Colonic mucosa (tissue), 4 donors: ENCODE measurements at regions not wholly inside any gene's neighbourhood (a gene's known extent, or its start where the extent isn't known, plus 50 kb on each side); places are given as distances from the start of the nearest gene placed in this dataset.

Experiments used
- DNase-seq: peaks from one replicate; pipeline ENCODE4 v3.0.0-alpha.2; 2020
- H3K27ac ChIP-seq: fragments of 200-600 bp; one replicate; pipeline ENCODE4 v1.8.0; 2021
- H3K27me3 ChIP-seq: fragments of 200-600 bp; one replicate; pipeline ENCODE4 v1.8.0; 2021
- H3K36me3 ChIP-seq: fragments of 200-600 bp; one replicate; pipeline ENCODE4 v1.8.0; 2021
- H3K4me1 ChIP-seq: fragments of 200-600 bp; one replicate; pipeline ENCODE4 v1.8.0; 2021; ENCODE audit warnings: mild to moderate bottlenecking
- H3K4me3 ChIP-seq: fragments of 200-600 bp; one replicate; pipeline ENCODE4 v1.8.0; 2021
- H3K9ac ChIP-seq, 2 donors: one replicate each; pipeline ENCODE4 v1.7.0; 2013; ENCODE audit warnings: control low read depth in 2 of 2, low read depth in 2 of 2, low read length in 2 of 2
- H3K9me3 ChIP-seq: fragments of 200-600 bp; one replicate; pipeline ENCODE4 v1.8.0; 2021
- intact Hi-C: fragments of 100-400 bp; cut with DNase I; formaldehyde crosslinking; loops from one replicate; pipeline ENCODE4 v1.14.1; 2022
- TF ChIP-seq, protein P1 (sequence below): fragments of 200-600 bp; IDR thresholded peaks from one replicate; pipeline ENCODE4 v1.8.0; 2022; ENCODE audit warnings: antibody characterized with exemption, mild to moderate bottlenecking
- donor health status: healthy.
- donor health status: DM: no; HTN: no; CAD: no.
- donor health status: DM: no; HTN: no; CAD: no.

DNA sequence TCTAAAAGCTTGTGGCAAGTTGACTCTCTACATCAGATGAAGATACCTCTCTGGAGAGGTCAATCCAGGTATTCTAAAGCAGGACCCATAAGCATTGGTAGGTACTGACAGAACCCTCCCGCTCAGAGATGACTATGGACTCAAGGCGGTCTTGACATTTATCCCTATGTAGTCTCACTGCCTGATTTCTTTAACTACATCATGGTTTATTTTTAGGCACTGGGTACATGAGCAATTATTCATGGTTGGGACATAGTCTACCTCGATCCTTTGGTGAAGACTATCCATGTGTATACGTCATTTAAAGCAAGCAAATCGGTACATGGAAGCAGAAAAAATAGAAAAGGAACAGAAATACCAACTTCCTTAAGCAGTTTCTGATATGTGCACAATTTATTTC is 136.2 kb upstream of the TAB2 start:
- Histone ChIP-seq H3K27me3 (no peaks in the 10 kb centered on the region), H3K9ac (no peak overlapping the region), H3K9me3 (no peaks in the 10 kb centered on the region), H3K4me3 (no peak overlapping the region), H3K4me1 (no peaks in the 10 kb centered on the region), H3K36me3 (no peaks in the 10 kb centered on the region), H3K27ac (no peak overlapping the region)
- no peak for DNase-seq
- TF ChIP-seq, protein P1, sequence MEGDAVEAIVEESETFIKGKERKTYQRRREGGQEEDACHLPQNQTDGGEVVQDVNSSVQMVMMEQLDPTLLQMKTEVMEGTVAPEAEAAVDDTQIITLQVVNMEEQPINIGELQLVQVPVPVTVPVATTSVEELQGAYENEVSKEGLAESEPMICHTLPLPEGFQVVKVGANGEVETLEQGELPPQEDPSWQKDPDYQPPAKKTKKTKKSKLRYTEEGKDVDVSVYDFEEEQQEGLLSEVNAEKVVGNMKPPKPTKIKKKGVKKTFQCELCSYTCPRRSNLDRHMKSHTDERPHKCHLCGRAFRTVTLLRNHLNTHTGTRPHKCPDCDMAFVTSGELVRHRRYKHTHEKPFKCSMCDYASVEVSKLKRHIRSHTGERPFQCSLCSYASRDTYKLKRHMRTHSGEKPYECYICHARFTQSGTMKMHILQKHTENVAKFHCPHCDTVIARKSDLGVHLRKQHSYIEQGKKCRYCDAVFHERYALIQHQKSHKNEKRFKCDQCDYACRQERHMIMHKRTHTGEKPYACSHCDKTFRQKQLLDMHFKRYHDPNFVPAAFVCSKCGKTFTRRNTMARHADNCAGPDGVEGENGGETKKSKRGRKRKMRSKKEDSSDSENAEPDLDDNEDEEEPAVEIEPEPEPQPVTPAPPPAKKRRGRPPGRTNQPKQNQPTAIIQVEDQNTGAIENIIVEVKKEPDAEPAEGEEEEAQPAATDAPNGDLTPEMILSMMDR = no peak
- intact Hi-C loops = no loop called here

- Histone ChIP-seq H3K27ac (no peak overlapping the region), H3K9ac (no peak overlapping the region), H3K27me3 (no peaks in the 10 kb centered on the region), H3K9me3 (no peaks in the 10 kb centered on the region), H3K4me3 (no peak overlapping the region), H3K4me1 (no peaks in the 10 kb centered on the region), H3K36me3 (no peaks in the 10 kb centered on the region)
- TF ChIP-seq, protein P1 = no peak
- DNase-seq = no peak
- intact Hi-C loops = no loop called here
Observed at GRCh38 chr6:149182262-149182661, 135.2 kb upstream of the TAB2 start.

DNA sequence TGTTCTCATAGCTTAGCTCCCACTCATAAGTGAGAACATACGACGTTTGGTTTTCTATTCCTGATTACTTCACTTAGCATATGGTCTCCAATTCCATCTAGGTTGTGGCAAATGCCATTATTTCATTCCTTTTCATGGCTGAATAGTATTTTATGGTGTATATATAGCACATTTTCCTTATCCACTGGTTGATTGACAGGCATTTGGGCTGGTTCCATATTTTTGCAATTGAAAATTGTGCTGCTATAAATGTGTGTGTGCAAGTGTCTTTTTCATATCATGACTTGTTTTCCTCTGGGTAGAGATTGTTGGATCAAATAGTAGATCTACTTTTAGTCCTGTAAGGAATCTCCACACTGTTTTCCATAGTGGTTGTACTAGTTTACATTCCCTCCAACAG is 133.0 kb upstream of the TAB2 start:
- TF ChIP-seq, protein P1 = no peak
- Histone ChIP-seq H3K27ac (no peak overlapping the region), H3K4me1 (no peaks in the 10 kb centered on the region), H3K4me3 (no peak overlapping the region), H3K9me3 (no peaks in the 10 kb centered on the region), H3K9ac (no peak overlapping the region), H3K36me3 (no peaks in the 10 kb centered on the region), H3K27me3 (no peaks in the 10 kb centered on the region)
- DNase-seq = no peak
- intact Hi-C loops = no loop called here

- TF ChIP-seq, protein P1 = no peak
- intact Hi-C loops = no loop called here
- Histone ChIP-seq H3K27ac (no peak overlapping the region), H3K36me3 (no peaks in the 10 kb centered on the region), H3K9ac (no peak overlapping the region), H3K4me1 (no peaks in the 10 kb centered on the region), H3K4me3 (no peak overlapping the region), H3K27me3 (no peaks in the 10 kb centered on the region), H3K9me3 (no peaks in the 10 kb centered on the region)
- no peak for DNase-seq
Observed at GRCh38 chr6:149185799-149186357, 131.6 kb upstream of the TAB2 start.

- no peak overlapping the region for H3K27ac ChIP-seq
- H3K4me1 ChIP-seq = no peaks in the 10 kb centered on the region
- intact Hi-C loops = no loop called here
- DNase-seq = no peak
- H3K9me3 ChIP-seq = no peaks in the 10 kb centered on the region
- H3K27me3 ChIP-seq = no peaks in the 10 kb centered on the region
- H3K9ac ChIP-seq = no peak overlapping the region
- TF ChIP-seq, protein P1 = no peak
- no peaks in the 10 kb centered on the region for H3K36me3 ChIP-seq
- no peak overlapping the region for H3K4me3 ChIP-seq
Observed at GRCh38 chr6:149186873-149187272, 130.6 kb upstream of the TAB2 start.
